Endothelial cell of umbilical vein (primary cell): ENCODE measurements at regions not wholly inside any gene's neighbourhood (a gene's known extent, or its start where the extent isn't known, plus 50 kb on each side); places are given as distances from the start of the nearest gene placed in this dataset.

ENCODE experiments used
- BruUV-seq: library from RNA; stranded (reverse); fragments of 400-500 nt; replicated peaks from 2 replicates; lab custom pipeline; 2021; lab: Mats Ljungman, UMichigan
- CTCF ChIA-PET: fragments of 300-600, 350-600 bp; sonication (Branson Sonifier 250); formaldehyde crosslinking; loops from one replicate; lab custom pipeline; 2021; ENCODE audit warnings: antibody characterized with exemption, inconsistent platforms; lab: Charles Lee
- POLR2A ChIA-PET: fragments of 300-600, 350-600 bp; sonication (Branson Sonifier 250); formaldehyde crosslinking; loops from one replicate; lab custom pipeline; 2021; ENCODE audit warnings: antibody characterized with exemption, inconsistent platforms; lab: Charles Lee
- DNase-seq: peaks from one replicate; pipeline ENCODE4 v3.0.0-alpha.2; 2011; ENCODE audit warnings: low read depth, low spot score
- FAIRE-seq: peaks from 2 replicates; lab custom pipeline; 2011; peaks lifted over from hg19 to GRCh38; lab: Jason Lieb, UNC
- H2AFZ ChIP-seq: 2 replicates; pipeline ENCODE4 v1.6.0; 2012; ENCODE audit warnings: low read depth, low read length, control low read depth, inconsistent platforms
- H3K27ac ChIP-seq: 2 replicates; pipeline ENCODE4 v1.5.1; 2011; ENCODE audit warnings: low read depth, mild to moderate bottlenecking, control low read depth, low read length, moderate library complexity; ENCODE audit not compliant: insufficient read depth
- H3K27me3 ChIP-seq, 2 experiments: 2 replicates each; pipeline versions ENCODE4 v1.6.0 to v1.6.1; 2011; ENCODE audit warnings: low read length in 2 of 2, mixed read lengths in 1 of 2; ENCODE audit not compliant: control insufficient read depth in 2 of 2, insufficient read depth in 2 of 2
- H3K36me3 ChIP-seq, 2 experiments: 2 replicates in 1 of 2; 3 replicates in 1 of 2; pipeline ENCODE4 v1.5.1; 2011; ENCODE audit warnings: low read length in 2 of 2, mild to moderate bottlenecking in 1 of 2, moderate library complexity in 1 of 2; ENCODE audit not compliant: control insufficient read depth in 2 of 2, insufficient read depth in 2 of 2; ENCODE audit errors: extremely low read depth in 1 of 2
- H3K4me1 ChIP-seq: 3 replicates; pipeline ENCODE4 v1.5.1; 2011; ENCODE audit warnings: mild to moderate bottlenecking, low read length; ENCODE audit not compliant: control insufficient read depth, insufficient read depth; ENCODE audit errors: extremely low read depth
- H3K4me2 ChIP-seq: 2 replicates; pipeline ENCODE4 v1.6.1; 2011; ENCODE audit warnings: low read length, control low read depth, mixed read lengths; ENCODE audit not compliant: insufficient read depth
- H3K4me3 ChIP-seq, 3 experiments: fragments of 200-600 bp in 1 of 3; sonication (generic), shearing (Covaris generic) in 1 of 3; replicated peaks in 1 of 3; 2 replicates each; pipeline ENCODE4 v1.5.1; 2011 to 2016; ENCODE audit warnings: control low read depth in 3 of 3, low read length in 3 of 3, mild to moderate bottlenecking in 2 of 3, inconsistent platforms in 1 of 3, low read depth in 1 of 3, moderate library complexity in 1 of 3; ENCODE audit not compliant: insufficient read depth in 1 of 3
- H3K79me2 ChIP-seq: 2 replicates; pipeline ENCODE4 v1.6.0; 2012; ENCODE audit warnings: low read length, inconsistent platforms; ENCODE audit not compliant: control insufficient read depth, insufficient read depth
- H3K9ac ChIP-seq: replicated peaks from 2 replicates; pipeline ENCODE3; 2011; ENCODE audit warnings: low read length, control low read depth; ENCODE audit not compliant: insufficient read depth; ENCODE audit errors: extremely low read depth
- H3K9me1 ChIP-seq: replicated peaks from 3 replicates; pipeline ENCODE4 v1.6.0; 2011; ENCODE audit warnings: mild to moderate bottlenecking, low read length; ENCODE audit not compliant: control insufficient read depth, insufficient read depth; ENCODE audit errors: extremely low read depth
- H3K9me3 ChIP-seq: replicated peaks from 2 replicates; pipeline ENCODE4 v1.5.1; 2012; ENCODE audit warnings: low read length, inconsistent platforms; ENCODE audit not compliant: control insufficient read depth, insufficient read depth
- H4K20me1 ChIP-seq: replicated peaks from 2 replicates; pipeline ENCODE3; 2011; ENCODE audit warnings: mild to moderate bottlenecking, low read length; ENCODE audit not compliant: control insufficient read depth, insufficient read depth; ENCODE audit errors: extremely low read depth
- CTCF ChIP-seq, 2 donors: IDR thresholded peaks; 1 replicate in 1 of 2; 2 replicates in 1 of 2; pipeline ENCODE4 v1.5.1; 2011; ENCODE audit warnings: low read length in 2 of 2, mild to moderate bottlenecking in 2 of 2, moderate library complexity in 2 of 2, control low read depth in 1 of 2, inconsistent platforms in 1 of 2, low read depth in 1 of 2; ENCODE audit not compliant: insufficient read depth in 1 of 2; ENCODE audit errors: extremely low read depth in 1 of 2
- EZH2 ChIP-seq: IDR thresholded peaks from 2 replicates; pipeline ENCODE4 v1.6.1; 2012; ENCODE audit warnings: borderline replicate concordance, low read depth, mild to moderate bottlenecking, moderate library complexity, low read length, inconsistent platforms; ENCODE audit not compliant: severe bottlenecking
- FOS ChIP-seq: IDR thresholded peaks from 2 replicates; pipeline ENCODE4 v1.6.1; 2011; ENCODE audit warnings: mild to moderate bottlenecking, low read length, moderate library complexity, borderline replicate concordance; ENCODE audit not compliant: insufficient read depth
- GATA2 ChIP-seq: IDR thresholded peaks from 2 replicates; pipeline ENCODE4 v1.7.0; 2011; ENCODE audit warnings: low read depth, mild to moderate bottlenecking, moderate library complexity, mixed read lengths, low read length; ENCODE audit not compliant: insufficient read length, insufficient read depth
- JUN ChIP-seq: IDR thresholded peaks from 2 replicates; pipeline ENCODE4 v1.6.1; 2011; ENCODE audit warnings: borderline replicate concordance, low read depth; ENCODE audit not compliant: insufficient read length, insufficient read depth
- MYC ChIP-seq: IDR thresholded peaks from one replicate; pipeline ENCODE4 v1.6.1; 2011; ENCODE audit warnings: mild to moderate bottlenecking, low read depth, low read length
- POLR2A ChIP-seq: IDR thresholded peaks from 2 replicates; pipeline ENCODE4 v1.6.1; 2012; ENCODE audit warnings: low read depth, mild to moderate bottlenecking, control low read depth, low read length
- POLR2AphosphoS5 ChIP-seq: IDR thresholded peaks from 2 replicates; pipeline ENCODE4 v1.6.1; 2012; ENCODE audit warnings: low read depth, mild to moderate bottlenecking, control low read depth, low read length, moderate library complexity; ENCODE audit not compliant: insufficient read depth
- dilution Hi-C: fragments of 300-500 bp; cut with MboI; formaldehyde crosslinking; loops from one replicate; pipeline ENCODE4 v1.15.0; 2019; ENCODE audit warnings: low sequenced_read_pairs; ENCODE audit not compliant: extremely low pct_ligation_motif_present
- intact Hi-C: fragments of 100-400 bp; cut with micrococcal nuclease; formaldehyde crosslinking; loops from one replicate; pipeline ENCODE4 v1.10.0; 2022
- TF ChIP-seq, protein P1 (sequence below): IDR thresholded peaks from 2 replicates; pipeline ENCODE4 v1.6.1; 2011; ENCODE audit not compliant: insufficient read depth, insufficient read length

DNA sequence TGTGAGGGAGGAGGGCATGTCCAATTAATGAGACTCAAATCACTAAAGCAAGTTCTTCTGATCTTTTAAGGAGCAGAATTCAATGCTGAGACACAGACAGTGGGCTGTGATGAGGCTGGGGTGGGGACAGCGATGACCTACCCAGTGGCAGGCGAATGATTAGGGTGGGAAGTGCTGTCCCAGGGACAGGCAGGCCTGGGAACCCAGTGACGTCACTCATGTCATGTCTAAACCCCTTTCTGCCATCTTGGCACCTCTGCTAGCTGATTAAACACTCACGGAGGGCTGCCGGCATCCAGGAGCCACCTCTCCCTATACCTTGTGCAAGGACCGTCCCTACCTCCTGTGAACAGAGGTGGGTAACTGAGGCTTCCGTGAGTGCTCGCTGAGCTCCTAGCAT, 1235.2 kb downstream of the TBC1D22A start:
- Histone ChIP-seq H3K36me3 (no peaks in the 10 kb centered on the region), H2AFZ (no peak overlapping the region), H3K9me1 (no peaks in the 10 kb centered on the region), H3K27ac (no peak overlapping the region), H3K27me3 (no peaks in the 10 kb centered on the region), H3K4me3 (no peak overlapping the region), H3K9ac (no peak overlapping the region), H3K4me1 (no peaks in the 10 kb centered on the region), H3K9me3 (peaks cover 7% of the 10 kb centered on the region), H3K79me2 (no peaks in the 10 kb centered on the region), H3K4me2 (no peak overlapping the region), H4K20me1 (no peaks in the 10 kb centered on the region)
- dilution Hi-C loops (no loop called here), intact Hi-C loops (no loop called here)
- TF ChIP-seq, protein P1, sequence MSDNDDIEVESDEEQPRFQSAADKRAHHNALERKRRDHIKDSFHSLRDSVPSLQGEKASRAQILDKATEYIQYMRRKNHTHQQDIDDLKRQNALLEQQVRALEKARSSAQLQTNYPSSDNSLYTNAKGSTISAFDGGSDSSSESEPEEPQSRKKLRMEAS, result no peak
- no peak for TF ChIP-seq CTCF (IDR thresholded peaks at IDR 0.05; ENCODE audit: extremely low read depth in 1 of 2, insufficient read depth in 1 of 2, low read depth in 1 of 2, low read length in 2 of 2)
- TF ChIP-seq JUN, result no peak
- CTCF ChIA-PET, result no interaction called here
- no peak for FAIRE-seq
- DNase-seq, result no peak
- POLR2A ChIA-PET, result no interaction called here
- no TSS peak for BruUV-seq

DNA sequence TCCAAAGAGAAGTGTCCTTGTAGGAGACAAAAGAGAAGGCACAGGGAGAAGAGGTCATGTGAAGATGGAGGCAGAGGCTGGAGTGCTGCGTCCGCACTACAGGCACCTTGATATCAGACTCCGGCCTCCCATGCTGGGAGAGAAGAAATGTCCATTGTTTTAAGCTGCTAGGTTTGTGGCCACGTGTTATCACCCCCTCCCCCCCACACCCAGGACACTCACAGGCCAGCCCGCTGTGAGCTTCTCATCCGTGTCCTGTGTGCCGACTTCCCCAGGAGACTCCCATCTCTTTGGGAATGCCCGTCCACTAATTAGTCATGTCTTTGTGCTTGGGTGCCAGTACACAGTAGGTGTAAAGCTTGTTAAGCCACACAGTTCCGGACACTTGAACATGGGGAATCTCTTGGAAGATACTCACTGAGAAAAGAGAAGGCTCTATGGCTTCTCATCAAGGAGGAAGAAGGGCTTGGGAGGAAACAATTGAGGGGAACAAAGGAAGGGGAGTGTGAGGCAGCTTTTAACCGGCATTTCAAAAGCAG, 1234.7 kb downstream of the TBC1D22A start:
- TF ChIP-seq CTCF (IDR thresholded peaks at IDR 0.05; ENCODE audit: extremely low read depth in 1 of 2, insufficient read depth in 1 of 2, low read depth in 1 of 2, low read length in 2 of 2) (no peak), FOS (no peak), GATA2 (no peak), JUN (no peak), EZH2 (no peak), POLR2A (no peak), POLR2AphosphoS5 (no peak), MYC (no peak)
- TF ChIP-seq, protein P1, result no peak
- POLR2A ChIA-PET, result no interaction called here
- no peaks in the 10 kb centered on the region for H4K20me1 ChIP-seq
- no peak overlapping the region for H3K27ac ChIP-seq
- no peak overlapping the region for H3K4me2 ChIP-seq
- H2AFZ ChIP-seq, result no peak overlapping the region
- no peaks in the 10 kb centered on the region for H3K4me1 ChIP-seq
- H3K9me3 ChIP-seq, result peaks cover 7% of the 10 kb centered on the region
- dilution Hi-C loops (no loop called here), intact Hi-C loops (no loop called here)
- BruUV-seq, result no TSS peak
- DNase-seq (no peak), FAIRE-seq (no peak)
- no peaks in the 10 kb centered on the region for H3K27me3 ChIP-seq
- no peak overlapping the region for H3K4me3 ChIP-seq
- no peaks in the 10 kb centered on the region for H3K36me3 ChIP-seq
- H3K79me2 ChIP-seq, result no peaks in the 10 kb centered on the region
- no peak overlapping the region for H3K9ac ChIP-seq
- H3K9me1 ChIP-seq, result no peaks in the 10 kb centered on the region
- CTCF ChIA-PET, result interaction anchor here (1.4 kb wide), 1 partner anchor 48 kb away, joined by 4 read pairs; no protein-coding TSS in a partner anchor
